H1 (cell line): ENCODE measurements at regions not wholly inside any gene's neighbourhood (a gene's known extent, or its start where the extent isn't known, plus 50 kb on each side); places are given as distances from the start of the nearest gene placed in this dataset.
A peak's percentile ranks its signal among the peaks of the same experiment; 100 is the strongest.

Source experiments
- CTCF ChIA-PET: fragments of 300-600 bp; sonication (Branson Sonifier 250); formaldehyde crosslinking; loops from one replicate; lab custom pipeline; 2021; ENCODE audit not compliant: partially characterized antibody; lab: Charles Lee
- POLR2A ChIA-PET: fragments of 300-600 bp; sonication (Branson Sonifier 250); formaldehyde crosslinking; loops from one replicate; lab custom pipeline; 2021; ENCODE audit warnings: inconsistent platforms; ENCODE audit not compliant: partially characterized antibody; lab: Charles Lee
- DNase-seq, 2 experiments: peaks; one replicate each; pipeline versions ENCODE4 v3.0.0 to v3.0.0-alpha.2; 2010 to 2022; ENCODE audit warnings: low spot score in 2 of 2, low read depth in 1 of 2, mixed read lengths in 1 of 2
- FAIRE-seq: peaks from 2 replicates; lab custom pipeline; 2011; peaks lifted over from hg19 to GRCh38; lab: Jason Lieb, UNC
- H2AFZ ChIP-seq: 2 replicates; pipeline ENCODE4 v1.8.1; 2012; ENCODE audit warnings: low read length, inconsistent platforms
- H2AK5ac ChIP-seq: 2 replicates; pipeline ENCODE4 v1.6.1; 2013; ENCODE audit warnings: low read depth, low read length
- H2BK120ac ChIP-seq: replicated peaks from 2 replicates; pipeline ENCODE3; 2013; ENCODE audit warnings: low read depth, low read length, inconsistent platforms
- H2BK12ac ChIP-seq: 2 replicates; pipeline ENCODE4 v1.6.1; 2013; ENCODE audit warnings: low read depth, low read length
- H2BK15ac ChIP-seq: 2 replicates; pipeline ENCODE4 v1.6.1; 2013; ENCODE audit warnings: low read length
- H2BK20ac ChIP-seq: 2 replicates; pipeline ENCODE4 v1.6.1; 2013; ENCODE audit warnings: low read length
- H2BK5ac ChIP-seq: 2 replicates; pipeline ENCODE4 v1.6.1; 2013; ENCODE audit warnings: low read depth, low read length
- H3K14ac ChIP-seq: 2 replicates; pipeline ENCODE4 v1.6.1; 2013; ENCODE audit warnings: inconsistent platforms; ENCODE audit not compliant: insufficient read length
- H3K18ac ChIP-seq: 2 replicates; pipeline ENCODE4 v1.6.1; 2013; ENCODE audit warnings: low read length; ENCODE audit errors: extremely low read depth
- H3K23ac ChIP-seq: 2 replicates; pipeline ENCODE4 v1.6.1; 2013; ENCODE audit warnings: inconsistent platforms; ENCODE audit not compliant: insufficient read length
- H3K23me2 ChIP-seq: 2 replicates; pipeline ENCODE4 v1.6.1; 2013; ENCODE audit warnings: low read depth, low read length
- H3K27ac ChIP-seq: 2 replicates; pipeline ENCODE4 v1.6.1; 2011; ENCODE audit warnings: low read depth, low read length, inconsistent platforms
- H3K27me3 ChIP-seq, 4 experiments: replicated peaks in 1 of 4; 1 replicate in 1 of 4; 2 replicates in 3 of 4; pipeline versions ENCODE4 v1.6.1 to v1.8.1; 2011 to 2013; ENCODE audit warnings: low read length in 3 of 4, mild to moderate bottlenecking in 3 of 4, inconsistent platforms in 2 of 4, mixed read lengths in 2 of 4, moderate library complexity in 1 of 4; ENCODE audit not compliant: control insufficient read depth in 3 of 4, insufficient read depth in 3 of 4; ENCODE audit errors: extremely low read depth in 1 of 4
- H3K36me3 ChIP-seq, 4 experiments: 2 replicates each; pipeline versions ENCODE4 v1.6.1 to v1.8.1; 2011 to 2013; ENCODE audit warnings: mild to moderate bottlenecking in 4 of 4, low read length in 3 of 4, moderate library complexity in 2 of 4, control low read depth in 1 of 4, inconsistent platforms in 1 of 4; ENCODE audit not compliant: insufficient read depth in 4 of 4, control insufficient read depth in 2 of 4
- H3K4ac ChIP-seq: replicated peaks from 2 replicates; pipeline ENCODE3; 2013; ENCODE audit warnings: low read length, low read depth, mixed read lengths, inconsistent platforms; ENCODE audit not compliant: insufficient read length
- H3K4me1 ChIP-seq, 4 experiments: replicated peaks in 1 of 4; 1 replicate in 1 of 4; 2 replicates in 3 of 4; pipeline versions ENCODE4 v1.6.1 to v1.8.1; 2011 to 2013; ENCODE audit warnings: low read length in 3 of 4, inconsistent platforms in 2 of 4, mixed read lengths in 1 of 4; ENCODE audit not compliant: insufficient read depth in 4 of 4, control insufficient read depth in 3 of 4
- H3K4me2 ChIP-seq, 2 experiments: 2 replicates each; pipeline versions ENCODE4 v1.6.1 to v1.8.1; 2011 to 2013; ENCODE audit warnings: low read depth in 2 of 2, low read length in 2 of 2, control low read depth in 1 of 2, inconsistent platforms in 1 of 2, mild to moderate bottlenecking in 1 of 2; ENCODE audit not compliant: insufficient read depth in 1 of 2
- H3K4me3 ChIP-seq, 4 experiments: fragments of 200-600, 300-600 bp in 1 of 4; sonication (generic), shearing (Covaris generic), sonication (Bioruptor Twin) in 1 of 4; 2 replicates each; pipeline versions ENCODE4 v1.5.1 to v1.8.1; 2011 to 2016; ENCODE audit warnings: low read length in 4 of 4, low read depth in 3 of 4, control low read depth in 2 of 4, inconsistent platforms in 2 of 4, mild to moderate bottlenecking in 2 of 4, mixed read lengths in 1 of 4, moderate library complexity in 1 of 4; ENCODE audit not compliant: insufficient read depth in 2 of 4; ENCODE audit errors: extremely low read depth in 1 of 4
- H3K56ac ChIP-seq: replicated peaks from 2 replicates; pipeline ENCODE3; 2013; ENCODE audit warnings: low read depth, mild to moderate bottlenecking, mixed read lengths, low read length, inconsistent platforms; ENCODE audit not compliant: insufficient read length
- H3K79me1 ChIP-seq: 2 replicates; pipeline ENCODE4 v1.6.1; 2013; ENCODE audit warnings: low read depth, low read length, control low read depth
- H3K79me2 ChIP-seq, 2 experiments: 2 replicates each; pipeline versions ENCODE4 v1.6.1 to v1.8.1; 2012 to 2013; ENCODE audit warnings: low read length in 2 of 2, mild to moderate bottlenecking in 2 of 2, inconsistent platforms in 1 of 2; ENCODE audit not compliant: insufficient read depth in 2 of 2, control insufficient read depth in 1 of 2
- H3K9ac ChIP-seq, 4 experiments: replicated peaks in 1 of 4; 1 replicate in 1 of 4; 2 replicates in 3 of 4; pipeline versions ENCODE4 v1.6.1 to v1.8.1; 2011 to 2013; ENCODE audit warnings: low read depth in 3 of 4, low read length in 3 of 4, control low read depth in 2 of 4, mild to moderate bottlenecking in 2 of 4, moderate library complexity in 2 of 4, inconsistent platforms in 1 of 4; ENCODE audit errors: extremely low read depth in 1 of 4
- H3K9me3 ChIP-seq, 2 experiments: 2 replicates each; pipeline versions ENCODE4 v1.6.1 to v1.8.1; 2012 to 2013; ENCODE audit warnings: mild to moderate bottlenecking in 2 of 2, moderate library complexity in 2 of 2, control low read depth in 1 of 2, inconsistent platforms in 1 of 2, low read depth in 1 of 2, low read length in 1 of 2, mixed read lengths in 1 of 2; ENCODE audit not compliant: insufficient read depth in 2 of 2
- H4K20me1 ChIP-seq, 2 experiments: replicated peaks in 1 of 2; 2 replicates each; pipeline versions ENCODE3 to v1.8.1; 2011 to 2013; ENCODE audit warnings: inconsistent platforms in 2 of 2, low read length in 2 of 2, mild to moderate bottlenecking in 1 of 2; ENCODE audit not compliant: insufficient read depth in 2 of 2, control insufficient read depth in 1 of 2
- H4K5ac ChIP-seq: 2 replicates; pipeline ENCODE4 v1.6.1; 2013; ENCODE audit warnings: low read length, low read depth, mixed read lengths, inconsistent platforms; ENCODE audit not compliant: insufficient read length
- H4K8ac ChIP-seq: 2 replicates; pipeline ENCODE4 v1.8.0; 2013; ENCODE audit warnings: mild to moderate bottlenecking, moderate library complexity, low read length, inconsistent platforms; ENCODE audit not compliant: insufficient read depth; ENCODE audit errors: extremely low read depth
- H4K91ac ChIP-seq: replicated peaks from 2 replicates; pipeline ENCODE3; 2013; ENCODE audit warnings: low read length, mixed read lengths, inconsistent platforms; ENCODE audit not compliant: insufficient read length
- KDM1A ChIP-seq: fragments of 200-600, 300-600 bp; sonication (generic); IDR thresholded peaks from 2 replicates; pipeline ENCODE4 v1.7.1; 2016; ENCODE audit warnings: mild to moderate bottlenecking, low read length, borderline replicate concordance
- RAD21 ChIP-seq, 2 experiments: IDR thresholded peaks in 1 of 2; conservative IDR thresholded peaks in 1 of 2; 2 replicates each; pipeline ENCODE4 v1.6.1; 2011; ENCODE audit warnings: low read depth in 2 of 2, low read length in 2 of 2, improper control_type of control experiment in 1 of 2, inconsistent platforms in 1 of 2, mild to moderate bottlenecking in 1 of 2, moderate library complexity in 1 of 2
- WGBS, 2 experiments: shearing (Covaris generic) in 1 of 2; methylation state at CpG; one replicate each; pipeline versions ENCODE4 v1.1.6 to v1.1.7; 2013 to 2015; ENCODE audit warnings: low lambda C conversion rate in 2 of 2, mixed read lengths in 2 of 2, inconsistent platforms in 1 of 2, low coverage in 1 of 2, missing lambda C conversion rate in 1 of 2; ENCODE audit not compliant: insufficient replicate concordance in 2 of 2, insufficient coverage in 1 of 2, insufficient read length in 1 of 2; ENCODE audit errors: extremely low coverage in 1 of 2, missing lambda C conversion rate in 1 of 2; 5-methylcytosine and 5-hydroxymethylcytosine counted together
- TF ChIP-seq, protein P1 (sequence below), 3 experiments: IDR thresholded peaks; 1 replicate in 2 of 3; 2 replicates in 1 of 3; pipeline versions ENCODE4 v1.5.1 to v1.6.1; 2011; ENCODE audit warnings: low read length in 3 of 3, mild to moderate bottlenecking in 3 of 3, inconsistent platforms in 2 of 3, low read depth in 1 of 3, moderate library complexity in 1 of 3; ENCODE audit not compliant: insufficient read depth in 1 of 3; ENCODE audit errors: control extremely low read depth in 1 of 3

DNA sequence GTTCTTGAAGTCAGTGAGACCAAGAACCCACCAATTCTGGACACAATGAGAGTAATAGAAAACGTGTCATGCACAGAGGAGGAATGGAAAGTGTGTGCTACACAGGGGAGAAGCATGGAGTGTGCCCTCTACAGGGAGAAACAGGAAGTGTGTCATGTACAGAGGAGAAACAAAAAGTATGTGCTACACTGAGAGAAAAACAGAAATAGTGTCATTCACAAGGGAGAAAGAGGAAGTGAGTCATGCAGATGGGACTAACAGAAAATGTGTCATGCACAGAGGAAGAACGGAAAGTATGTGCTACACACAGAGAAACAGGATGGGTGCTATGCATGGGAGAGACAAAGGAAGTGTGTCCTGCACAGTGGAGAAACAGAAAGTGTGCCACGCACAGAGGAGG lies 835.7 kb downstream of the CDY2B start:
- TF ChIP-seq KDM1A (no peak), RAD21 (IDR thresholded peaks at IDR 0.05 in 1 of 2, conservative IDR thresholded peaks at IDR 0.05 in 1 of 2; ENCODE audit: low read depth in 2 of 2, low read length in 2 of 2) (peak; percentile 11 to 13; a peak in 2 of 4 replicates)
- TF ChIP-seq, protein P1, sequence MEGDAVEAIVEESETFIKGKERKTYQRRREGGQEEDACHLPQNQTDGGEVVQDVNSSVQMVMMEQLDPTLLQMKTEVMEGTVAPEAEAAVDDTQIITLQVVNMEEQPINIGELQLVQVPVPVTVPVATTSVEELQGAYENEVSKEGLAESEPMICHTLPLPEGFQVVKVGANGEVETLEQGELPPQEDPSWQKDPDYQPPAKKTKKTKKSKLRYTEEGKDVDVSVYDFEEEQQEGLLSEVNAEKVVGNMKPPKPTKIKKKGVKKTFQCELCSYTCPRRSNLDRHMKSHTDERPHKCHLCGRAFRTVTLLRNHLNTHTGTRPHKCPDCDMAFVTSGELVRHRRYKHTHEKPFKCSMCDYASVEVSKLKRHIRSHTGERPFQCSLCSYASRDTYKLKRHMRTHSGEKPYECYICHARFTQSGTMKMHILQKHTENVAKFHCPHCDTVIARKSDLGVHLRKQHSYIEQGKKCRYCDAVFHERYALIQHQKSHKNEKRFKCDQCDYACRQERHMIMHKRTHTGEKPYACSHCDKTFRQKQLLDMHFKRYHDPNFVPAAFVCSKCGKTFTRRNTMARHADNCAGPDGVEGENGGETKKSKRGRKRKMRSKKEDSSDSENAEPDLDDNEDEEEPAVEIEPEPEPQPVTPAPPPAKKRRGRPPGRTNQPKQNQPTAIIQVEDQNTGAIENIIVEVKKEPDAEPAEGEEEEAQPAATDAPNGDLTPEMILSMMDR (IDR thresholded peaks at IDR 0.05; ENCODE audit: control extremely low read depth in 1 of 3, insufficient read depth in 1 of 3, low read depth in 1 of 3, low read length in 3 of 3): peak in 1 of 3 experiments; percentile 29; a peak in 1 of 4 replicates
- TF ChIP-seq, all 59 proteins: peak for 2
- FAIRE-seq (no peak), DNase-seq (no peak)
- no peaks in the 10 kb centered on the region for H4K20me1 ChIP-seq
- H2BK15ac ChIP-seq: no peak overlapping the region
- no peak overlapping the region for H4K8ac ChIP-seq
- H3K14ac ChIP-seq: no peak overlapping the region
- no peak overlapping the region for H4K91ac ChIP-seq
- no peaks in the 10 kb centered on the region for H3K79me2 ChIP-seq
- no peak overlapping the region for H3K56ac ChIP-seq
- no peak overlapping the region; the same call in 1 of the 2 replicates for H3K18ac ChIP-seq
- no peak overlapping the region for H2BK120ac ChIP-seq
- no peak overlapping the region for H3K4me3 ChIP-seq
- WGBS, 2 experiments: 80% methylated on average over 2 of the region's 3 CpGs; no CpG with 5 or more reads in 1 of the 2 experiments
- no peak overlapping the region for H3K4me2 ChIP-seq
- CTCF ChIA-PET: no interaction called here
- H3K9me3 ChIP-seq: no peaks in the 10 kb centered on the region
- peak overlapping the region; percentile 72; the same call in 1 of the 2 replicates for H2BK20ac ChIP-seq
- no peak overlapping the region for H4K5ac ChIP-seq
- H3K36me3 ChIP-seq: no peaks in the 10 kb centered on the region
- H2AFZ ChIP-seq: no peak overlapping the region
- no peaks in the 10 kb centered on the region for H3K27me3 ChIP-seq
- H3K4ac ChIP-seq: no peak overlapping the region
- H3K23me2 ChIP-seq: no peaks in the 10 kb centered on the region
- H3K23ac ChIP-seq: no peak overlapping the region
- POLR2A ChIA-PET: no interaction called here
- H3K27ac ChIP-seq: no peak overlapping the region
- H2BK5ac ChIP-seq: no peak overlapping the region
- no peak overlapping the region for H2AK5ac ChIP-seq
- H3K9ac ChIP-seq: no peak overlapping the region
- H3K4me1 ChIP-seq: no peaks in the 10 kb centered on the region
- no peaks in the 10 kb centered on the region for H3K79me1 ChIP-seq
- H2BK12ac ChIP-seq: 0 out of 2 replicates have a peak overlapping the region, but pooled peaks have one; percentile 43
